Activated CD4-positive, alpha-beta T cell treated with anti-CD3 and anti-CD28 coated beads for 24 hours (primary cell): ENCODE measurements at regions not wholly inside any gene's neighbourhood (a gene's known extent, or its start where the extent isn't known, plus 50 kb on each side); places are given as distances from the start of the nearest gene placed in this dataset.

ENCODE experiments used
- DNase-seq, 2 donors: peaks; one replicate each; pipeline ENCODE4 v3.0.0-alpha.2; 2020; ENCODE audit warnings: low read depth in 2 of 2

GRCh38 chrX:9195199-9195880 lies 161.4 kb upstream of the FAM9B start:
- no peak for DNase-seq

GRCh38 chrX:9196961-9197640 lies 163.2 kb upstream of the FAM9B start:
- DNase-seq, result no peak

DNA sequence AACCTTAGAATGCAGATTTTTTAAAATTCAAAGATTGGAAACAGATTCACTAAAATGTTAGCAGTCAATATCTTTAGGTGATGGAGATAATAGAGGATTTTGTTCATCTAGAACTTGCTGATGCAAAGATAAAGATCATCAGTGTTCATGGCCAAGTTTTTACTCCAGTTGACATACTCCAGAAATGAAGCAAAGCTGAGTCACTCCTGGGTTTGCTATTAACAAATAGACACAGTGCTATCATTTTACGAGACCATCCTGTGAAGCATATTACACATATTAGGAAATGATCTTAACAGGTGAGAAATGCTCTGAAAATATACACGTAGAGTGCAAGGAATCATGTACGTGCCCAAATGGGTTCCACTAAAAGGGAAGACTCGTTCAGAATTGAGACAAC lies 170.6 kb upstream of the FAM9B start:
- no peak for DNase-seq

- no peak for DNase-seq
Observed at GRCh38 chrX:9205599-9206223, 171.8 kb upstream of the FAM9B start.

GRCh38 chrX:9207142-9207541 lies 173.2 kb upstream of the FAM9B start:
- DNase-seq, result no peak

GRCh38 chrX:9211269-9211668 lies 177.3 kb upstream of the FAM9B start:
- no peak for DNase-seq

GRCh38 chrX:9221781-9222180 lies 187.9 kb upstream of the FAM9B start:
- DNase-seq, result no peak

GRCh38 chrX:9222299-9222698 lies 188.4 kb upstream of the FAM9B start:
- DNase-seq, result no peak

- no peak for DNase-seq
Observed at GRCh38 chrX:9227276-9227675, 193.3 kb upstream of the FAM9B start.

DNA sequence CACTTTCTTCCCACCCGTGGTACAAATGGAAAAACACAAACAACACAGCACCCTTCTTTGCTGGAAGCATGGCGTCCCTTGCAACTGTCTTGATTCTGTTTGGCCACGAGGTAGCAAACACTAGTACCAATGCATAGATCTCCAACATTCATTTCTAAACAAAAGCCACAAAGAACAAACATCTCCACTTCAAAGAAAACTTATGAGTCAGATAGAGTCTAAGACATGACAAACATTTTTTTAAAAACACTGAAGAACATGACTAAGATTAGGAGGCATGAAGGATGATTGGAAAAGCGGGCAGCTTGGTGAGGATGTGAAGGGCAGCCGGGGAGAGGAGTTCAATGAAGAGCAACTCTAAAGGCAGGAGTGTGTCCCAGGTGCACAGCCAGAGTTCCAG lies 197.6 kb upstream of the FAM9B start:
- no peak for DNase-seq

DNA sequence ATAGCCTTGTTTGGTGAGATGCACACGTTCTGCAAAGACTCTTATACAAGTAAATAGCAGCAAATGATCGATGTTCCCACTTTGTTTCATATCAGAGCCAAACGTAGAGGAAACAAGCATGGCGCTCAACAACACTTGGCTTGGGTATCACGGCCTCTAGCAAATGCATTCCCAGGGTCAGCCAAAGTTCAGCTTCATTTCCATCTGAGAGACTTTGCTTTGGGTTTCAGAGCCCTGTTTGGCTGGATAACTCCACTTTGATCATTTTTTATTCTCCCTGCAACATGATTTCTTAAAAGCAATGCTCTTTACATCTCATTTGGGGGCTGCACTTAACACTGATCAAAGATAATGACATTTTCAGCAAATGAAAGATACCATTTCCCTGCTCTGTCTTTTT lies 199.2 kb upstream of the FAM9B start:
- no peak for DNase-seq

DNA sequence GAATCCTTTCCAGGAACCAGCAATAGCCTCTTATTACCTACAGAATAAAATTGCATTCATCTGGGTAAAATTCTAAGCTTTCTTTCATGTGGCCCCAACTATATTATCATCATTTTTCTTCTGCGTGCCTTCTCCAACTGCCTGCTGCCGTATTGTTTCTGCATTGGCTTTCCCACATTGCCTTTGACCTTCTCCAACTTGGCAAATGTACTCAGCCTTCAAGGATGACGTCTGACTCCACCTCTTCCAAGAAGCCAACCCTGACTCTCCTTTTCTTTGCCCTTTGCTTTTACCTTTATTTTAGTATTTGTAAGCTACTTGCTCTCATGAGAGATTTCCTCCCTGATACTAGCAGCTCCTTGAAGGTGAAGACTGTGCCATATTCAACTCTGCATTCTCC lies 200.4 kb upstream of the FAM9B start:
- DNase-seq, result no peak

DNA sequence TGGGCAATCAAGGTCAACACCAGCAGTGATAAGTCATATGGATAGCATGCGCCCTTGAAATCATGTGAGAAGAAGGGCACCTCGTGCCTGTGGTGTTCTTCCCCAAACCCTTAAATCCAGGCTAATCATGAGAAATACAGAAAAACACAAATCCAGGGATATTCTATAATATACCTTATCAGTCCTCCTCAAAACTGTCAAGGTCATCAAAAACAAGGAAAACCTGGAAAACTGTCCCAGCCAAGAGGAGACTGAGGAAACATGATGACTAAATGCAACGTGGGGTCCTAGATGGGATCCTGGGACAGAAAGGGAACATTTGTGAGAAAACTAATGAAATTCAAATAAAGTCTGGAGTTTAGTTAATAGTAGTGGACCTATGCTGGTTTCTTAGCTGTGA lies 201.8 kb upstream of the FAM9B start:
- no peak for DNase-seq

GRCh38 chrX:9240956-9241355 lies 207.0 kb upstream of the FAM9B start:
- no peak for DNase-seq

DNA sequence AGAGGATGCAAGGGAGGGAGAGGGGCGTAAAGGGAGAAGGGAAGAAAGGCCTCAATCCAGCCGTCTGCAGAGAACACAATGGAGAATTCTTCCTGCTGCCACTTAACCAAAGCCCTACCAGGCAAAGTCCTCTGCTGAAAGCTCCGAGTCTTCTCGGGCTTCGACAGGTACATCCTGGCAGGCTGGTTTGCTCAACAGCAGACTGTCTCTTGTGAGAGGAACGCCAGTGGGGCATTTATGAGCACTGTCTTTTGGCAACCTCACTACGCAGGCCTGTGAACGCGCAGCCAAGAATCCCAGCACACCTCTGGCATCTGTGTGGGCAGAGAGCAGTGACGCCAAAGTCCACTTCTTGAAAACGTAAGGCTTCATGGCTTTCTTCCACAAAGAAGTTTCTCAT lies 207.5 kb upstream of the FAM9B start:
- DNase-seq, result no peak

GRCh38 chrX:9249051-9249846 lies 215.3 kb upstream of the FAM9B start:
- DNase-seq, result no peak

DNA sequence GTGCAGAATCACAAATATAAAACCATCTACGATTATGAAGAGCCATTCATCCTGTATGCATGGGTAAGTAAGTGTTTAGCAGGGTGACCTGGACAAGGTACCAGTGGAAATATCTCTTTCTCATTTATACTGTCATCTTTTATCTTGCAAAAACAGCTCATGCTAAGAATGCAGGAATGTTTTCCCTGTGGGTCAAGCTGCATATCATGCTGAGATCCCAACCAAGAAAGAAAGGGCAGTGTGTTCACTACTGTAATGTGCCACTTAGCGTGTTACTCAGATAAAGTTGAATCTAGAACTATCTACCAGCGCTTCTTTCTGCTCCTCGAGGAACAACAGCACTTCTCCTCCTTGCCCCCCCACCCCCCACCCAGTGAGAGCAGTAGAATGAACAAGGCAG lies 212.7 kb upstream of the TBL1X start:
- DNase-seq, result no peak

DNA sequence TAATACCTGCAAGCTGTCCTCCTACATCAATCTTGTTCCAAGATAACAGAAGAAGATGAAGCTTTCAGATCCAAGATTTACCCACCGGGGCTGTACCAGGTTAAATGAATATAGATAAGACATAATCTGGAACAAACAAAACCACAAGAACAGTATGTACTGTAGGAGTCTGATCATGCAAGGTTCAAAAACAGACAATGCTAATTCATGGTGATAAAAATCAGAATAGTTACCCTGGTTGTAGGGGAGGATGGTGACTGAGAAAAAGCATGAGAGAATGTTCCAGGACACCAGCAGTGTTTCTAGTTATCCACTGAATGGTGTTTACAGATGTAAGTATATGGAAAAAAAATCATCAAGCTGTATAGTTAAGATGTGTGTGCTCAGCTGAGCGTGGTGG lies 211.6 kb upstream of the TBL1X start:
- DNase-seq, result no peak

GRCh38 chrX:9257718-9258420 lies 207.0 kb upstream of the TBL1X start:
- no peak for DNase-seq

GRCh38 chrX:9258421-9259104 lies 206.3 kb upstream of the TBL1X start:
- DNase-seq, result no peak

DNA sequence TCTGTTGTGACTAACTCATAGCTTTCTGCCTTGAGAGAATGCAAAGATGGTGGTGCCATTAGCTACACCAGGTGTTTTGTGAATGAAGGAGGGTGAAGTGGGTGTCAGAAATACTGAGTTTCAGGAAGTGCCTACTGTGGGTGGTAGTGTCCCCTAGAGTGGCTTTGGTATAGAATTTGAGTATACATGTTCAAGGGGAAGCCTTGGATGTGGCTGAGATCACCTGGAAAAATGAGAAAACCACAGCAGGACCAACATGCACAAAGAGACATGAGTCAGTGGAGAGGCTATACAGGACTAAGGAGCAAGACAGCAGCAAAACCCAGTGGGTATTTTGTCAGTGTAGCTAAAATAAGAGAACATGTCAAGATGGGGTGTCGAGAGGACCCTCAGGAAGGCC lies 204.3 kb upstream of the TBL1X start:
- DNase-seq, result no peak
